A549 (cell line): ENCODE measurements at regions not wholly inside any gene's neighbourhood (a gene's known extent, or its start where the extent isn't known, plus 50 kb on each side); places are given as distances from the start of the nearest gene placed in this dataset.

ENCODE experiments used
- ATAC-seq, 2 experiments: fragments of 200-7000 bp in 1 of 2; fragments of >200 bp in 1 of 2; cut with Nextera tagmentation in 1 of 2; cut with Tn5 transposase in 1 of 2; 3 replicates each; pipeline versions ENCODE4 v1.8.0 to v1.9.1; 2018 to 2020; ENCODE audit warnings: mild to moderate bottlenecking in 1 of 2, moderate library complexity in 1 of 2
- CTCF ChIA-PET: fragments of 300-600 bp; sonication (Branson Sonifier 250); formaldehyde crosslinking; extraction: SDS; loops from one replicate; lab custom pipeline; 2021; ENCODE audit warnings: antibody characterized with exemption, inconsistent platforms; lab: Yijun Ruan, JAX
- POLR2A ChIA-PET: fragments of 350-600 bp; formaldehyde crosslinking; extraction: SDS; loops from one replicate; lab custom pipeline; 2021; ENCODE audit warnings: antibody characterized with exemption, inconsistent platforms; lab: Yijun Ruan, JAX
- DNase-seq, 2 experiments: peaks; one replicate each; pipeline versions ENCODE4 v3.0.0 to v3.0.0-alpha.2; 2011 to 2016; ENCODE audit warnings: low read depth in 1 of 2, low spot score in 1 of 2
- FAIRE-seq: peaks from 2 replicates; lab custom pipeline; 2011; peaks lifted over from hg19 to GRCh38; lab: Jason Lieb, UNC
- H3K27ac ChIP-seq, 2 experiments: fragments of >200 bp; sonication (Bioruptor Twin); formaldehyde crosslinking; 3 replicates each; pipeline ENCODE4 v1.5.1; 2016 to 2017
- H3K4me1 ChIP-seq: fragments of >200 bp; sonication (Bioruptor Twin); formaldehyde crosslinking; 3 replicates; pipeline ENCODE4 v1.6.1; 2016
- H3K4me2 ChIP-seq: fragments of >200 bp; sonication (Bioruptor Twin); formaldehyde crosslinking; 3 replicates; pipeline ENCODE4 v1.6.1; 2016
- H3K4me3 ChIP-seq: fragments of >200 bp; sonication (Bioruptor Twin); formaldehyde crosslinking; 3 replicates; pipeline ENCODE4 v1.5.1; 2016
- H3K9me3 ChIP-seq: fragments of >200 bp; sonication (Bioruptor Twin); formaldehyde crosslinking; 3 replicates; pipeline ENCODE4 v1.6.1; 2016
- CEBPB ChIP-seq, 2 experiments: fragments of >200 bp in 1 of 2; sonication (Bioruptor Twin) in 1 of 2; formaldehyde crosslinking in 1 of 2; IDR thresholded peaks; 2 replicates each; pipeline ENCODE4 v1.6.1; 2012 to 2016
- FOSB ChIP-seq: fragments of 250-450 bp; sonication (Bioruptor Pico); IDR thresholded peaks from 2 replicates; pipeline ENCODE4 v1.5.0; 2020; ENCODE audit warnings: mild to moderate bottlenecking, moderate library complexity
- FOSL2 ChIP-seq, 2 experiments: fragments of 450-650 bp in 1 of 2; fragments of >200 bp in 1 of 2; sonication (Bioruptor Twin) in 1 of 2; formaldehyde crosslinking; IDR thresholded peaks; 2 replicates each; pipeline versions ENCODE4 v1.5.0 to v1.6.1; 2016 to 2020; ENCODE audit warnings: mild to moderate bottlenecking in 1 of 2, moderate library complexity in 1 of 2
- HDAC2 ChIP-seq: fragments of 200-600 bp; sonication (generic); IDR thresholded peaks from 2 replicates; pipeline ENCODE4 v1.6.1; 2016
- HOXA7 ChIP-seq: fragments of 250-450 bp; sonication (Bioruptor Pico); IDR thresholded peaks from 2 replicates; pipeline ENCODE4 v1.5.0; 2020; ENCODE audit warnings: mild to moderate bottlenecking, moderate library complexity
- HOXB13 ChIP-seq: fragments of 250-450 bp; sonication (Bioruptor Pico); IDR thresholded peaks from 2 replicates; pipeline ENCODE4 v1.5.0; 2020; ENCODE audit warnings: low read depth, mild to moderate bottlenecking, moderate library complexity
- HOXB5 ChIP-seq: fragments of 250-450 bp; sonication (Bioruptor Pico); IDR thresholded peaks from 2 replicates; pipeline ENCODE4 v1.5.0; 2020; ENCODE audit warnings: mild to moderate bottlenecking, moderate library complexity
- MAFK ChIP-seq: fragments of 450-650 bp; IDR thresholded peaks from 2 replicates; pipeline ENCODE4 v1.6.1; 2014; ENCODE audit not compliant: partially characterized antibody
- MYC ChIP-seq: IDR thresholded peaks from 2 replicates; pipeline ENCODE4 v1.6.1; 2012; ENCODE audit warnings: mild to moderate bottlenecking, inconsistent platforms, low read length, improper control_type of control experiment, borderline replicate concordance
- NFE2L2 ChIP-seq: fragments of 150-350 bp; conservative IDR thresholded peaks from 2 replicates; pipeline ENCODE4 v1.6.1; 2014; ENCODE audit warnings: low read length
- RAD21 ChIP-seq, 2 experiments: fragments of >200 bp in 1 of 2; sonication (Bioruptor Twin) in 1 of 2; formaldehyde crosslinking in 1 of 2; IDR thresholded peaks in 1 of 2; conservative IDR thresholded peaks in 1 of 2; 2 replicates in 1 of 2; 3 replicates in 1 of 2; pipeline ENCODE4 v1.6.1; 2012 to 2018; ENCODE audit warnings: inconsistent platforms in 1 of 2
- SREBF2 ChIP-seq: fragments of 450-650 bp; IDR thresholded peaks from 2 replicates; pipeline ENCODE4 v1.6.1; 2014; ENCODE audit warnings: mild to moderate bottlenecking, moderate library complexity
- ZFP36 ChIP-seq: fragments of 450-650 bp; IDR thresholded peaks from 2 replicates; pipeline ENCODE4 v1.6.1; 2014; ENCODE audit warnings: borderline replicate concordance; ENCODE audit not compliant: partially characterized antibody
- ZNF302 ChIP-seq: fragments of 250-450 bp; sonication (Bioruptor Pico); IDR thresholded peaks from 2 replicates; pipeline ENCODE4 v1.9.0; 2021; ENCODE audit warnings: inconsistent platforms, mild to moderate bottlenecking, moderate library complexity
- WGBS: methylation state at CpG from one replicate; pipeline ENCODE4 v1.1.6; 2017; ENCODE audit errors: missing lambda C conversion rate; 5-methylcytosine and 5-hydroxymethylcytosine counted together
- TF ChIP-seq, protein P1 (sequence below): fragments of >200 bp; sonication (Bioruptor Twin); formaldehyde crosslinking; IDR thresholded peaks from 3 replicates; pipeline ENCODE4 v1.5.1; 2016
- TF ChIP-seq, protein P2 (sequence below): fragments of >200 bp; sonication (Bioruptor Twin); formaldehyde crosslinking; IDR thresholded peaks from 3 replicates; pipeline ENCODE4 v1.6.1; 2016
- TF ChIP-seq, protein P3 (sequence below): fragments of 450-650 bp; IDR thresholded peaks from 2 replicates; pipeline ENCODE4 v1.6.1; 2014; ENCODE audit warnings: antibody characterized with exemption
- TF ChIP-seq, protein P4 (sequence below): fragments of 150-350 bp; IDR thresholded peaks from 2 replicates; pipeline ENCODE4 v1.6.1; 2014; ENCODE audit warnings: low read depth, mild to moderate bottlenecking, low read length
- TF ChIP-seq, protein P5 (sequence below): fragments of >200 bp; sonication (Bioruptor Twin); formaldehyde crosslinking; IDR thresholded peaks from 2 replicates; pipeline ENCODE4 v1.6.1; 2016
- TF ChIP-seq, protein P6 (sequence below): fragments of 200-600 bp; sonication (generic); IDR thresholded peaks from 2 replicates; pipeline ENCODE4 v1.6.1; 2016; ENCODE audit warnings: antibody characterized with exemption, mild to moderate bottlenecking, moderate library complexity

DNA sequence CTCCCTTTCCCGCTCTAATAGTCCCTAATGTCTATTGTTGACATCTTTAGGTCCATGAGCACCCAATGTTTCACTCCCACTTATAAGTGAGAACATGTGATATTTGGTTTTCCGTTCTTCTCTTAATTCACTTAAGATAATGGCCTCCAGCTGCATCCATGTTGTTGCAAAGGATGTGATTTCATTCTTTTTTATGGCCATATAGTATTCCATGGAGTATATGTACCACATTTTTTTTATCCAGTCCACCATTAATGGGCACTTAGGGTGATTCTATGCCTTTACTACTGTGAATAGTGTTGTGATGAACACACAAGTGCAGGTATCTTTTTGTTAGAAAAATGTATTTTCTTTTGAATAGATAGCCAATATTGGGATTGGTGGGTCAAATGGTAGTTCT, 126.0 kb upstream of the RAB3GAP2 start:
- TF ChIP-seq ZNF302 (no peak), RAD21 (conservative IDR thresholded peaks at IDR 0.05 in 1 of 2, IDR thresholded peaks at IDR 0.05 in 1 of 2) (no peak), ZFP36 (no peak), HOXB5 (CRISPR knock-in tag) (no peak), MAFK (no peak), HDAC2 (no peak), FOSB (CRISPR knock-in tag) (no peak)
- TF ChIP-seq, protein P1, sequence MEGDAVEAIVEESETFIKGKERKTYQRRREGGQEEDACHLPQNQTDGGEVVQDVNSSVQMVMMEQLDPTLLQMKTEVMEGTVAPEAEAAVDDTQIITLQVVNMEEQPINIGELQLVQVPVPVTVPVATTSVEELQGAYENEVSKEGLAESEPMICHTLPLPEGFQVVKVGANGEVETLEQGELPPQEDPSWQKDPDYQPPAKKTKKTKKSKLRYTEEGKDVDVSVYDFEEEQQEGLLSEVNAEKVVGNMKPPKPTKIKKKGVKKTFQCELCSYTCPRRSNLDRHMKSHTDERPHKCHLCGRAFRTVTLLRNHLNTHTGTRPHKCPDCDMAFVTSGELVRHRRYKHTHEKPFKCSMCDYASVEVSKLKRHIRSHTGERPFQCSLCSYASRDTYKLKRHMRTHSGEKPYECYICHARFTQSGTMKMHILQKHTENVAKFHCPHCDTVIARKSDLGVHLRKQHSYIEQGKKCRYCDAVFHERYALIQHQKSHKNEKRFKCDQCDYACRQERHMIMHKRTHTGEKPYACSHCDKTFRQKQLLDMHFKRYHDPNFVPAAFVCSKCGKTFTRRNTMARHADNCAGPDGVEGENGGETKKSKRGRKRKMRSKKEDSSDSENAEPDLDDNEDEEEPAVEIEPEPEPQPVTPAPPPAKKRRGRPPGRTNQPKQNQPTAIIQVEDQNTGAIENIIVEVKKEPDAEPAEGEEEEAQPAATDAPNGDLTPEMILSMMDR: no peak
- TF ChIP-seq, protein P2, sequence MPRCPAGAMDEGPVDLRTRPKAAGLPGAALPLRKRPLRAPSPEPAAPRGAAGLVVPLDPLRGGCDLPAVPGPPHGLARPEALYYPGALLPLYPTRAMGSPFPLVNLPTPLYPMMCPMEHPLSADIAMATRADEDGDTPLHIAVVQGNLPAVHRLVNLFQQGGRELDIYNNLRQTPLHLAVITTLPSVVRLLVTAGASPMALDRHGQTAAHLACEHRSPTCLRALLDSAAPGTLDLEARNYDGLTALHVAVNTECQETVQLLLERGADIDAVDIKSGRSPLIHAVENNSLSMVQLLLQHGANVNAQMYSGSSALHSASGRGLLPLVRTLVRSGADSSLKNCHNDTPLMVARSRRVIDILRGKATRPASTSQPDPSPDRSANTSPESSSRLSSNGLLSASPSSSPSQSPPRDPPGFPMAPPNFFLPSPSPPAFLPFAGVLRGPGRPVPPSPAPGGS: no peak
- TF ChIP-seq, protein P3, sequence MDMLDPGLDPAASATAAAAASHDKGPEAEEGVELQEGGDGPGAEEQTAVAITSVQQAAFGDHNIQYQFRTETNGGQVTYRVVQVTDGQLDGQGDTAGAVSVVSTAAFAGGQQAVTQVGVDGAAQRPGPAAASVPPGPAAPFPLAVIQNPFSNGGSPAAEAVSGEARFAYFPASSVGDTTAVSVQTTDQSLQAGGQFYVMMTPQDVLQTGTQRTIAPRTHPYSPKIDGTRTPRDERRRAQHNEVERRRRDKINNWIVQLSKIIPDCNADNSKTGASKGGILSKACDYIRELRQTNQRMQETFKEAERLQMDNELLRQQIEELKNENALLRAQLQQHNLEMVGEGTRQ: no peak
- TF ChIP-seq, protein P4, sequence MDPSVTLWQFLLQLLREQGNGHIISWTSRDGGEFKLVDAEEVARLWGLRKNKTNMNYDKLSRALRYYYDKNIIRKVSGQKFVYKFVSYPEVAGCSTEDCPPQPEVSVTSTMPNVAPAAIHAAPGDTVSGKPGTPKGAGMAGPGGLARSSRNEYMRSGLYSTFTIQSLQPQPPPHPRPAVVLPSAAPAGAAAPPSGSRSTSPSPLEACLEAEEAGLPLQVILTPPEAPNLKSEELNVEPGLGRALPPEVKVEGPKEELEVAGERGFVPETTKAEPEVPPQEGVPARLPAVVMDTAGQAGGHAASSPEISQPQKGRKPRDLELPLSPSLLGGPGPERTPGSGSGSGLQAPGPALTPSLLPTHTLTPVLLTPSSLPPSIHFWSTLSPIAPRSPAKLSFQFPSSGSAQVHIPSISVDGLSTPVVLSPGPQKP: no peak
- TF ChIP-seq, protein P5, sequence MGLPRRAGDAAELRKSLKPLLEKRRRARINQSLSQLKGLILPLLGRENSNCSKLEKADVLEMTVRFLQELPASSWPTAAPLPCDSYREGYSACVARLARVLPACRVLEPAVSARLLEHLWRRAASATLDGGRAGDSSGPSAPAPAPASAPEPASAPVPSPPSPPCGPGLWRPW: no peak
- Histone ChIP-seq H3K4me3 (no peak overlapping the region), H3K4me2 (no peak overlapping the region), H3K27ac (no peak overlapping the region), H3K4me1 (no peaks in the 10 kb centered on the region), H3K9me3 (no peaks in the 10 kb centered on the region)
- ChIA-PET CTCF (no interaction called here), POLR2A (no interaction called here)
- DNase-seq: no peak
- WGBS: 5% methylated on average over 2 of the region's 2 CpGs
- FAIRE-seq: no peak
- no peak for ATAC-seq

DNA sequence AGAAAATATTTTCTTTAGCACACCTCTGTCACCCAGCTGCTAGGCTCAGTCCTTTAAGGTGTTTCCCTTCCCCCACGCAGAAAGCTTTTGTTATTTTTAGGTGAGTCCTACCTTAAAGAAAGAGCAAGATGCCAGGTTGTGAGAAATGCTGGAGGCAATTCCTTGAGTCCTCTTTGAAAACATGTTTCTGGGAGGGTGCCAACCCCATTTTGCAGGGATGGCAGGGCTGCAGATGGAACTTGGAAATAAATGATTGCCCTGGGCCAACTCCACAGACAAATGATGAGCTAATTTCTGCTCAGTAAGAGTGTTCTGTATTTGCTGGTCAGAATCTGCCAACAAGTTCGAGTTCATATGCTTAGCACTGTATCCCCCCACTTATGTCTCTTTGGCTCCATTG, 119.2 kb upstream of the RAB3GAP2 start:
- WGBS: 0% methylated on average over 2 of the region's 2 CpGs
- Histone ChIP-seq H3K4me2 (no peak overlapping the region), H3K4me3 (no peak overlapping the region), H3K4me1 (no peaks in the 10 kb centered on the region), H3K27ac (no peak overlapping the region), H3K9me3 (no peaks in the 10 kb centered on the region)
- ChIA-PET CTCF (no interaction called here), POLR2A (no interaction called here)
- TF ChIP-seq, protein P6, sequence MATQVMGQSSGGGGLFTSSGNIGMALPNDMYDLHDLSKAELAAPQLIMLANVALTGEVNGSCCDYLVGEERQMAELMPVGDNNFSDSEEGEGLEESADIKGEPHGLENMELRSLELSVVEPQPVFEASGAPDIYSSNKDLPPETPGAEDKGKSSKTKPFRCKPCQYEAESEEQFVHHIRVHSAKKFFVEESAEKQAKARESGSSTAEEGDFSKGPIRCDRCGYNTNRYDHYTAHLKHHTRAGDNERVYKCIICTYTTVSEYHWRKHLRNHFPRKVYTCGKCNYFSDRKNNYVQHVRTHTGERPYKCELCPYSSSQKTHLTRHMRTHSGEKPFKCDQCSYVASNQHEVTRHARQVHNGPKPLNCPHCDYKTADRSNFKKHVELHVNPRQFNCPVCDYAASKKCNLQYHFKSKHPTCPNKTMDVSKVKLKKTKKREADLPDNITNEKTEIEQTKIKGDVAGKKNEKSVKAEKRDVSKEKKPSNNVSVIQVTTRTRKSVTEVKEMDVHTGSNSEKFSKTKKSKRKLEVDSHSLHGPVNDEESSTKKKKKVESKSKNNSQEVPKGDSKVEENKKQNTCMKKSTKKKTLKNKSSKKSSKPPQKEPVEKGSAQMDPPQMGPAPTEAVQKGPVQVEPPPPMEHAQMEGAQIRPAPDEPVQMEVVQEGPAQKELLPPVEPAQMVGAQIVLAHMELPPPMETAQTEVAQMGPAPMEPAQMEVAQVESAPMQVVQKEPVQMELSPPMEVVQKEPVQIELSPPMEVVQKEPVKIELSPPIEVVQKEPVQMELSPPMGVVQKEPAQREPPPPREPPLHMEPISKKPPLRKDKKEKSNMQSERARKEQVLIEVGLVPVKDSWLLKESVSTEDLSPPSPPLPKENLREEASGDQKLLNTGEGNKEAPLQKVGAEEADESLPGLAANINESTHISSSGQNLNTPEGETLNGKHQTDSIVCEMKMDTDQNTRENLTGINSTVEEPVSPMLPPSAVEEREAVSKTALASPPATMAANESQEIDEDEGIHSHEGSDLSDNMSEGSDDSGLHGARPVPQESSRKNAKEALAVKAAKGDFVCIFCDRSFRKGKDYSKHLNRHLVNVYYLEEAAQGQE: no peak
- TF ChIP-seq, protein P3: no peak
- TF ChIP-seq FOSL2 (IDR thresholded peaks at IDR 0.05): no peak
- TF ChIP-seq FOSL2 (CRISPR knock-in tag; IDR thresholded peaks at IDR 0.05): no peak
- TF ChIP-seq NFE2L2: no peak
- TF ChIP-seq HOXB13 (CRISPR knock-in tag): no peak
- TF ChIP-seq, protein P4: no peak
- TF ChIP-seq CEBPB (IDR thresholded peaks at IDR 0.05): no peak
- TF ChIP-seq ZFP36: no peak
- no peak for TF ChIP-seq SREBF2
- no peak for TF ChIP-seq MYC
- no peak for TF ChIP-seq HOXA7 (CRISPR knock-in tag)
- FAIRE-seq (no peak), ATAC-seq (no peak), DNase-seq (no peak)
